ENCODE measurements at regions not wholly inside any gene's neighbourhood (a gene's known extent, or its start where the extent isn't known, plus 50 kb on each side); places are given as distances from the start of the nearest gene placed in this dataset.
"Not testable (repeated sequence)": the region's sequence is repeated elsewhere in the genome, so short reads cannot be mapped to it uniquely, and the experiment has no call there.

DNA sequence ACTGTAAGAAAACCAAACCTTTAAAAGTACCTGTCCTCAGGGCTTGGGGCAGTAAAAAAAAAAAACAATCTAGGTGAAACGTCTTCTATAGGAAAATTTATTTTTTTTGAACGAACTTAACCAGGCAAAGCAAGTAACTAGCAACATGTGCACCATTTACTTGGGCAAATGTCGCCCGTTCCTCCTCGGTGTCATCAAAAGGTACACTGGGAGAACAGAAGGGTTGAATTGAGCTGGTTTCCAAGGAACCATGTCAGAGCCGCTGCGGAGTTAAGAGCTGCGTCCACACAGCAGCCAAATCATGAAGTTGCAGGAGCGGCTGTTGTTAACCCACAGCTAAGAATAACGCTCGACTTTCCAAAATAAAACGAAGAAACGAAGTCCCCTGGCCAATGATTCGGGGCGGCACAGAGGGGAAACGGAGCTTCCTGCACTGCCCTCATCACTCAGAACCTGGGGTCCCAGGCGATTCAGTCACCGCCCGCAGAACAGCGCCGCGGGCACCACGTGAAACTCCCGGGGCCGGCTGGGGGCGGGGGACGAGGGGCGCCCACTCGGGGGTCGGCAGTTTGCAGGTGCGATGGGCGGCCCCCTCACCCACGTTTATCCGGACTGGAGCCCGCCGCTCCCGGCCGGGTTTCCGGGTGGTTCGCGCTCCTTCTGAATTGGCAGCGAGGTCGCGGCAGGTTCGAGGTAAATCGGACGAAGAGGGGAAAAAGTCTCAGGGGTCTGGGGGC is 53.6 kb upstream of the PLGLB1 start:
- H3K36me3 Mint-ChIP-seq; H3K27me3 ChIP-seq (ENCODE audit: insufficient read depth, low read length); CTCF ChIA-PET (ENCODE audit: partially characterized antibody); H3K9me3 ChIP-seq (ENCODE audit: control insufficient read depth in 1 of 2, low read length in 2 of 2); H3K27me3 Mint-ChIP-seq; POLR2A ChIA-PET (ENCODE audit: partially characterized antibody); H3K9me3 Mint-ChIP-seq; H3K36me3 ChIP-seq (ENCODE audit: insufficient read depth, low read length); intact Hi-C loops (cut with micrococcal nuclease); H3K4me1 ChIP-seq (ENCODE audit: insufficient read depth, low read length): not testable (repeated sequence)
- Mint-ChIP-seq H3K27ac (peak overlapping the region in 6 of 7 donors; percentile 42 to 93 (median 76)), H3K4me3 (peak overlapping the region; percentile 82 to 91 (median 88)), H3K4me1 (peaks cover 6 to 11% (median 9%) of the 10 kb centered on the region in 4 donors)
- DNase-seq = peak in 3 of 5 donors; percentile 0 to 46 (median 5)
- H3K27ac ChIP-seq (ENCODE audit: low read depth, low read length) = peak overlapping the region; percentile 56
- H3K4me3 ChIP-seq (ENCODE audit: low read length in 2 of 2) = peak overlapping the region in 1 of 2 donors; percentile 45

DNA sequence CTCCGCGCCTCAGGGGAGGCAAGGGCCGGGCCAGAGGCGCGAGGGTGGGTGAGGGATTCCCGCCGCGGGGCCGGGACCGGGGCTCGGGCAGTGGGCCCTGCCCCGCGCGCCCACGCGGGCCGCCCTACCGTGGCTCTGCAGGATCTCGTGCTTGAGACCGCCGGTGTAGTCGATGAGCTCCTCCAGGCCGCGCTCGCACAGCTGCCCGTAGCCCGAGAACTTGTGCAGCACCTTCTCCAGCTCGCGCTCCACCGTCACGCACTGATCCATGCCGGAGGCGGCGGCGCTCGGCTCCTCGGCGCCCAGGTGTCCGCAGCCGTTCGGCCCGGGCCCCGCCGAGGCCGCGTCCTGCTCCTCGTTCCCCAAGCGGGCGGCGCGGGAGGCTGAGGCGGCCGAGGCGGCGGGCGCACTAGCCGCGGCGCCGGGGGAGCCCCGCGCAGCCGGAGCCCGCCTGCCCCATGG is 54.2 kb upstream of the PLGLB1 start:
- H3K9me3 Mint-ChIP-seq; H3K27me3 Mint-ChIP-seq; H3K4me1 Mint-ChIP-seq; H3K4me1 ChIP-seq (ENCODE audit: insufficient read depth, low read length); intact Hi-C loops (cut with micrococcal nuclease); CTCF ChIA-PET (ENCODE audit: partially characterized antibody); H3K9me3 ChIP-seq (ENCODE audit: control insufficient read depth in 1 of 2, low read length in 2 of 2); H3K36me3 ChIP-seq (ENCODE audit: insufficient read depth, low read length); POLR2A ChIA-PET (ENCODE audit: partially characterized antibody); H3K36me3 Mint-ChIP-seq; H3K27me3 ChIP-seq (ENCODE audit: insufficient read depth, low read length): not testable (repeated sequence)
- Histone ChIP-seq H3K27ac (ENCODE audit: low read depth, low read length) (peak overlapping the region; percentile 56), H3K4me3 (ENCODE audit: low read length in 2 of 2) (peak overlapping the region in 1 of 2 donors; percentile 47)
- peak in 4 of 5 donors; percentile 63 to 75 (median 72) for DNase-seq
- H3K4me3 Mint-ChIP-seq = peak overlapping the region; percentile 65 to 86 (median 81)
- H3K27ac Mint-ChIP-seq = peak overlapping the region in 5 of 7 donors; percentile 70 to 93 (median 78)

DNA sequence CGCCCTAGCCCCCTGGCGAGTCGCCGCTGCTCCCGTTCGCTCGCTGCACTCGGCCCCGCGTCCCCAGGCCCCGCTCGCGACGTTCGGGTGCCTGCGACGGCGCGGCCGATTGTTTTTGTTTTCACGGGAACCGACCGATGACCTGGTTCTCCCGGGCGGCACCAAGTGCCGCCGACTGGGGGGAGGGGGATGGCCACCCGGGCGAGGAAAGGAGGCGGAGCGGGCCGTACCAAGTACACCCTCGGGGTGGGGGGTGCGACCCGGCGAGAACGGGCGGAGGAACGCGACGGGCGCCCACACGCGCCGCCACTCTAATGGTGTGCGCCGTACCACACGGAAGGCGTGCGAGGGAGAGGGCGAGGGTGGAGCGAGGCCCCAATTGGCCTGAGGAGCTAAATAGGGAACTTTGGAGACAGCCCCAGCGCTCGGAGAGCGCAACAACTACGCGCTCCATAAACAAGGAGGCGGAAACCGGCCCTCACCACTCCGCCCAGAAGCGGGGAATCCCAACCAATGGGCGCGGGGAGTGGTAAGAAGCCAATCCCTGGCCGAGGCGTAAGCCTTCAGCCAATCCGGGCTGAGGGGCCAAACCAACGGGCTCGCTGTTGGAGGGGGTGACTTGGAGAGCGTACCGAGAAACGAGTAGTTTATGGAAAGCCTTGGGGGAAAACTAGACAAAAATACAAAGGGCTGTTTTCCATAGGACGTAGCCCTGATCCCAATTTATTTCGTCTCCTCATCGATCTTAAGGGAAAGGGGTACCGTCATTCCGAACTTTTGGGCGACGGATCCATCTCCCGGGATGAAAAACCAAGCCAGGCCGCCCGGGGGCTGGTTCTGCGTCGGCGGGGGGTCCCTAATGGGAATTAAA is 54.8 kb upstream of the PLGLB1 start:
- peak overlapping the region in 1 of 2 donors; percentile 59 for H3K4me3 ChIP-seq (ENCODE audit: low read length in 2 of 2)
- CTCF ChIA-PET (ENCODE audit: partially characterized antibody); H3K4me1 Mint-ChIP-seq: not testable (repeated sequence)

DNA sequence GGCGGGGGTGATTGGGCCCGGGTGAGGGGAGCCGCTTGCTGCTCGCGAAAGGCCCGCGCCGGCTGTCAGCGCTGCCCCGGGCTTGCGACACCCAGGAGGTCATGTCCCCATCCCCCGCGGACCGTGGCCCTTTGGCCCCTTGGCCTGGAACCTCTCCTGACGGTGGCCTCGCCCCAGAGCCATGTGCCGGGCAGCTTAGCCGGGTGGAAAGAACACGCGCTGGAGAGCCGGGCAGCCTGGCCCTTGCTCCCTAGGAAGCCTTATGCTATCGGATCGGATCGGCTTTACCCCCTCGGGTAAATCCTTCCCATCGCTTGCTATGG is 55.4 kb upstream of the PLGLB1 start:
- H3K36me3 ChIP-seq (ENCODE audit: insufficient read depth, low read length); POLR2A ChIA-PET (ENCODE audit: partially characterized antibody); H3K9me3 Mint-ChIP-seq; intact Hi-C loops (cut with micrococcal nuclease); CTCF ChIA-PET (ENCODE audit: partially characterized antibody); H3K27me3 ChIP-seq (ENCODE audit: insufficient read depth, low read length); H3K27me3 Mint-ChIP-seq; H3K9me3 ChIP-seq (ENCODE audit: control insufficient read depth in 1 of 2, low read length in 2 of 2); DNase-seq; H3K4me1 Mint-ChIP-seq; H3K36me3 Mint-ChIP-seq; H3K4me1 ChIP-seq (ENCODE audit: insufficient read depth, low read length): not testable (repeated sequence)
- Mint-ChIP-seq H3K4me3 (peak overlapping the region; percentile 88 to 95 (median 92)), H3K27ac (peak overlapping the region; percentile 92 to 97 (median 94))
- peak overlapping the region; percentile 56 for H3K27ac ChIP-seq (ENCODE audit: low read depth, low read length)
- H3K4me3 ChIP-seq (ENCODE audit: low read length in 2 of 2) = peak overlapping the region in 1 of 2 donors; percentile 59

More for the DNA sequence above, 54.8 kb upstream of the PLGLB1 start:
- H3K36me3 ChIP-seq (ENCODE audit: insufficient read depth, low read length); H3K9me3 ChIP-seq (ENCODE audit: control insufficient read depth in 1 of 2, low read length in 2 of 2); H3K36me3 Mint-ChIP-seq; intact Hi-C loops (cut with micrococcal nuclease); H3K4me1 ChIP-seq (ENCODE audit: insufficient read depth, low read length); H3K9me3 Mint-ChIP-seq; POLR2A ChIA-PET (ENCODE audit: partially characterized antibody); H3K27me3 Mint-ChIP-seq; H3K27me3 ChIP-seq (ENCODE audit: insufficient read depth, low read length): not testable (repeated sequence)
- H3K4me3 Mint-ChIP-seq = peak overlapping the region; percentile 88 to 95 (median 92)
- peak overlapping the region; percentile 56 for H3K27ac ChIP-seq (ENCODE audit: low read depth, low read length)
- H3K27ac Mint-ChIP-seq = peak overlapping the region; percentile 92 to 97 (median 94)
- peak; percentile 92 to 95 (median 94) for DNase-seq

DNA sequence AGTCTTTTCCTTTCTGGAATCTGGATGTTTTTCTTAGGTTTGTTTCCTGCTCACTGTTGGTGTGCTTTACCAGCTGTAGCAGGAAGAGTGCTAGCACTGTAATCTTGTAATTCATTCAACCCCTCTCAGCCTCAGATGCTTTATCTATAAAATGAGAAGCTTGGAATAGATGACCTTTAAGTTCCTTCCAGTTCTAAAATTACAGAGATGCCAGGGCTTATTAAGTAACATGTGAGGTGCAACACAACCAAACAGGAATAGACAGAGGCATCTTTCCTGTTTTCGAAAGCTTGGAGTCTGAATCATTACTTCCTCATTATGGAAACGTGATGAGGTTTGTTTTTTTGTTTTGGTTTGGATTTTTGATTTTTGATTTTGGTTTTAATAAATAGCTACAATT is 60.1 kb upstream of the PLGLB1 start:
- CTCF ChIA-PET (ENCODE audit: partially characterized antibody); DNase-seq; H3K36me3 Mint-ChIP-seq: not testable (repeated sequence)

DNA sequence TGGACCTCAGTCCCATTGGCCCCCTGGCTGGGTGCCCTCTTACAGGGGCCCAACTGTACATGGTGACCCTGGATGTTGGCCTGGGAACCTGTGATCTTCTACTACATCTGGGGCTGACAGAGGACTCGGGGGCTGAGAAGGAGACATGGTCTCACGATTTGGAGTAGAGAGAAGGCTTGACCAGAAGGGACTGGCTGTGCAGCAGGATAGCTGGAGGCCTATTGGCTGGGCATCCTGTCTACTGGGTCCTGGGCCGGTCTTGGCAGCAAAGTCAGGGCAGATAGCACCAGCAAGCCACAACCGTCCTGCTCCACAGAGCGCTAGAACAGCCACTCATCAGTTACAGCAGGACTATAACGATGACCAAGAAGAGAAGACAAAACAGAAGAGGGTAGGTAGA is 66.4 kb upstream of the PLGLB1 start:
- CTCF ChIA-PET (ENCODE audit: partially characterized antibody); H3K4me3 Mint-ChIP-seq: not testable (repeated sequence)

More for the DNA sequence above, 60.1 kb upstream of the PLGLB1 start:
- H3K4me1 ChIP-seq (ENCODE audit: insufficient read depth, low read length); H3K9me3 Mint-ChIP-seq; intact Hi-C loops (cut with micrococcal nuclease); H3K4me1 Mint-ChIP-seq; H3K4me3 Mint-ChIP-seq; H3K27me3 Mint-ChIP-seq; H3K9me3 ChIP-seq (ENCODE audit: control insufficient read depth in 1 of 2, low read length in 2 of 2); H3K36me3 ChIP-seq (ENCODE audit: insufficient read depth, low read length); H3K27ac ChIP-seq (ENCODE audit: low read depth, low read length); H3K27ac Mint-ChIP-seq; POLR2A ChIA-PET (ENCODE audit: partially characterized antibody); H3K27me3 ChIP-seq (ENCODE audit: insufficient read depth, low read length); H3K4me3 ChIP-seq (ENCODE audit: low read length in 2 of 2): not testable (repeated sequence)

DNA sequence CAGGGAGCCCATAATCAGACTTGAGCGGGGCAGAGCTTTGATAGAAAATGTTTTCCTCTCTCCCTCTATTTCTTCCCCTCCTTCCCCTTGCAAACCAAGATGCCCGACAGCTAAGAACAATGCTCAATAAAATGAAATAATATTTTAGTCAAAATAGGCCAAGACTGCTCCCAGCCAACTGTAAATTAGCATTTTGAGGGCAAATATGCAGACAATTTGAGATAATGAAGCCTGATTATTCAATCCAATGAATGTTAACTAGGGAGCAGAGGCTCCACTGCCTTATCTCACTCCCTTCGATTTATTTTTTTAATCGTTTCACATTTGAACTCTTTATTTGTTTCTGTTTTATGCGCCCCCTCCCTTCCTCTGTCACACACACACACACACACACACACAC is 67.8 kb upstream of the PLGLB1 start:
- H3K36me3 Mint-ChIP-seq; H3K4me1 Mint-ChIP-seq; H3K4me3 Mint-ChIP-seq; H3K27ac Mint-ChIP-seq; intact Hi-C loops (cut with micrococcal nuclease); H3K4me1 ChIP-seq (ENCODE audit: insufficient read depth, low read length); H3K27ac ChIP-seq (ENCODE audit: low read depth, low read length); H3K4me3 ChIP-seq (ENCODE audit: low read length in 2 of 2); H3K27me3 ChIP-seq (ENCODE audit: insufficient read depth, low read length); H3K27me3 Mint-ChIP-seq; CTCF ChIA-PET (ENCODE audit: partially characterized antibody); H3K9me3 Mint-ChIP-seq; H3K36me3 ChIP-seq (ENCODE audit: insufficient read depth, low read length); DNase-seq; POLR2A ChIA-PET (ENCODE audit: partially characterized antibody); H3K9me3 ChIP-seq (ENCODE audit: control insufficient read depth in 1 of 2, low read length in 2 of 2): not testable (repeated sequence)

More for the DNA sequence above, 66.4 kb upstream of the PLGLB1 start:
- H3K4me1 ChIP-seq (ENCODE audit: insufficient read depth, low read length); H3K36me3 ChIP-seq (ENCODE audit: insufficient read depth, low read length); H3K9me3 Mint-ChIP-seq; H3K4me1 Mint-ChIP-seq; H3K27ac Mint-ChIP-seq; intact Hi-C loops (cut with micrococcal nuclease); H3K27me3 Mint-ChIP-seq; POLR2A ChIA-PET (ENCODE audit: partially characterized antibody); H3K4me3 ChIP-seq (ENCODE audit: low read length in 2 of 2); H3K27ac ChIP-seq (ENCODE audit: low read depth, low read length); H3K36me3 Mint-ChIP-seq; DNase-seq; H3K27me3 ChIP-seq (ENCODE audit: insufficient read depth, low read length); H3K9me3 ChIP-seq (ENCODE audit: control insufficient read depth in 1 of 2, low read length in 2 of 2): not testable (repeated sequence)
